Fibroblast of lung (primary cell): ENCODE measurements at regions not wholly inside any gene's neighbourhood (a gene's known extent, or its start where the extent isn't known, plus 50 kb on each side); places are given as distances from the start of the nearest gene placed in this dataset.

Experiments
- EZH2 ChIP-seq: IDR thresholded peaks from 2 replicates; pipeline ENCODE4 v1.5.1; 2012; ENCODE audit warnings: low read length, control low read depth, mild to moderate bottlenecking; ENCODE audit errors: missing control alignments
- TF ChIP-seq, protein P1 (sequence below), 2 donors: IDR thresholded peaks in 1 of 2; conservative IDR thresholded peaks in 1 of 2; 1 replicate in 1 of 2; 2 replicates in 1 of 2; pipeline ENCODE4 v1.5.1; 2011 to 2012; ENCODE audit warnings: low read length in 2 of 2, control low read depth in 1 of 2, inconsistent platforms in 1 of 2, low read depth in 1 of 2, mild to moderate bottlenecking in 1 of 2

DNA sequence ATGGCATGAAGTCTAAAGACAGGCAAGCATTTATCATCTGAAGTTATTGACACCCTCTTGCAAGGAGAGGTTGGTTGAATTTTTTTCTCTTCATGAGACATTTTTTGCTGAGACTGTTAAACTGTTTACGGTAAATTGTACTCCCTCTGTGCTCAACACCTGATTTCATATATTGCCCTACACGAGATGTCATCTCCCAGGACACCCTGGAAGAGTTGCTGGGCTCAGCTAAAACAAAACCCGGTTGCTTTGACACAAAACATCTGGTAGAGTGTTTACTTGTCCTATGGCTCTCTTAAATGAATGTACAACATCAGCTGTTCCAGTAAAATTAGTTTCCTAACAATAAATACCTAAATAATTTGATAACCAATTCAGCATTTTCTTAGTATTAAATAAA, 533.8 kb downstream of the SOCS6 start:
- TF ChIP-seq, protein P1, sequence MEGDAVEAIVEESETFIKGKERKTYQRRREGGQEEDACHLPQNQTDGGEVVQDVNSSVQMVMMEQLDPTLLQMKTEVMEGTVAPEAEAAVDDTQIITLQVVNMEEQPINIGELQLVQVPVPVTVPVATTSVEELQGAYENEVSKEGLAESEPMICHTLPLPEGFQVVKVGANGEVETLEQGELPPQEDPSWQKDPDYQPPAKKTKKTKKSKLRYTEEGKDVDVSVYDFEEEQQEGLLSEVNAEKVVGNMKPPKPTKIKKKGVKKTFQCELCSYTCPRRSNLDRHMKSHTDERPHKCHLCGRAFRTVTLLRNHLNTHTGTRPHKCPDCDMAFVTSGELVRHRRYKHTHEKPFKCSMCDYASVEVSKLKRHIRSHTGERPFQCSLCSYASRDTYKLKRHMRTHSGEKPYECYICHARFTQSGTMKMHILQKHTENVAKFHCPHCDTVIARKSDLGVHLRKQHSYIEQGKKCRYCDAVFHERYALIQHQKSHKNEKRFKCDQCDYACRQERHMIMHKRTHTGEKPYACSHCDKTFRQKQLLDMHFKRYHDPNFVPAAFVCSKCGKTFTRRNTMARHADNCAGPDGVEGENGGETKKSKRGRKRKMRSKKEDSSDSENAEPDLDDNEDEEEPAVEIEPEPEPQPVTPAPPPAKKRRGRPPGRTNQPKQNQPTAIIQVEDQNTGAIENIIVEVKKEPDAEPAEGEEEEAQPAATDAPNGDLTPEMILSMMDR (conservative IDR thresholded peaks at IDR 0.05 in 1 of 2, IDR thresholded peaks at IDR 0.05 in 1 of 2; ENCODE audit: low read depth in 1 of 2, low read length in 2 of 2): no peak
- TF ChIP-seq EZH2: no peak
